Activated T-helper 1 cell treated with Interleukin-2 at 50 U/mL for 16 hours (primary cell): ENCODE measurements at regions not wholly inside any gene's neighbourhood (a gene's known extent, or its start where the extent isn't known, plus 50 kb on each side); places are given as distances from the start of the nearest gene placed in this dataset.

Experiments
- DNase-seq: peaks from one replicate; pipeline ENCODE4 v3.0.0-alpha.2; 2020; ENCODE audit warnings: low read depth

- no peak for DNase-seq
These were observed 87.1 kb upstream of the ACTRT2 start for GRCh38 chr1:2934156-2934540.

DNA sequence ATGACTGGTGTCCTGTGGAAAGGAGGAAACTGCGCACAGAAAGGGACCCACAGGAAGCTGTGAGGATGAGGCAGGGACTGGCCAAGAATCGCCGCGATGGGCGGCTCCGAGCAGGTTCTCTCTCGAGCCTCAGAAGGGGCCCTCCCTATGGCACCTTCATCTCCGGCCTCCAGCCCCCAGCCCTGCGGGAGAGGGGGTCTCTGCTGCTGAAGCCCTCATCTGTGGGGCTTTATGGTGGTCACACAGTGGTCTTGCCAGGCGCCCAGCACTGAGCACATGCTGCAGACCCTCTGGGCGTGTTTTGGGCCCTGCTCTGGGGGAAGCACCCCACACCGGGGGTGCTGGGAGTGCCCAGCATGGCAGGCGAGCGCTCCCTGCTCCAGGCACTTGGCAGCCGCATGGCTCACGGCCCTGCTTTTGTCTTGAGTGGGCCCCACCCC, 86.6 kb upstream of the ACTRT2 start:
- no peak for DNase-seq

GRCh38 chr1:2935184-2935583, 86.1 kb upstream of the ACTRT2 start:
- no peak for DNase-seq

GRCh38 chr1:2935751-2936390, 85.4 kb upstream of the ACTRT2 start:
- DNase-seq: no peak

- no peak for DNase-seq
These were observed 84.4 kb upstream of the ACTRT2 start for GRCh38 chr1:2936559-2937515.

GRCh38 chr1:2937805-2938204, 83.5 kb upstream of the ACTRT2 start:
- DNase-seq: no peak

DNA sequence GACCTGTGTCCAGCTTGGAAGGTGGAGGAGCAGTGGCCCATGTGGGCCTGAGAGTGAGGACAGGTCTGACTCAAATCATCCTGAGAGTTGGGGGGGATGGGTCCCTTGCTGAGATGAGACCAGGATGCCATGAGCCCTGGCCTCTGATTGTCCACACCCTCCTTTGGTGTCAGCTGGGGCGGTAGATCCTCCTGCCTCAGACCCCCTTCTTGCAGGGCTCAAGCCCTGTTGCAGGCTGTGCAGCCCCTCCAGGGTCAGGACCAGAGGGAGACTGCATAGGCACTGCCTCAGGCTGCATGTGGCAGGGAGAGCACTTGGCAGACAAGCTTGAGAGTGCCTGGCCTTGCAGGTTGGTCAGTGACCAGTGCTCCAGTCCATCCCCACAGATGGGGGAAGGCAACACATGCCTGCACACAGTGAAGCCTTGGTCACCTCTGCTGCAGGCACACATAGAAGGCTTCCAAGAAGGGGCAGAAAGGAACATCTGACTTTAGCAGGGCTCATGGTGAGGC, 82.2 kb upstream of the ACTRT2 start:
- no peak for DNase-seq

DNA sequence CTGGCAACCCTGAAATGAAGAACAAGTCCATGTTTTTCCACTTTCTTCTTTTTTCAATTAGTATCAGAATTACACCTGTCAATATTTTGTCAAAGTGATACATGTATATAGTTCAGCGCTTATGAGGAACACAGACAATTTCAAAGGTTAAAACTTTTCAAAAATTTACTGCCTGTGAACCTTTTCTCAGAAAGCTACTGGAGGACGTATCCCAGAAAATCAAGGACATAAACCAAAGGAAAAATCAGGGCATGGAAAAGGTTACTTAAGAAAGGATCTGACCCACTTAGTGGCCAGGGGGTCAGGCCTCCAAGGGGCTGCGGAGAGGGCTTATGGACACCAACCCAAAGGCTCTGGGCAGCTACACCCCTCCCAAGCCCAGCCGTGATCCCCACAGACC, 81.1 kb upstream of the ACTRT2 start:
- no peak for DNase-seq

DNA sequence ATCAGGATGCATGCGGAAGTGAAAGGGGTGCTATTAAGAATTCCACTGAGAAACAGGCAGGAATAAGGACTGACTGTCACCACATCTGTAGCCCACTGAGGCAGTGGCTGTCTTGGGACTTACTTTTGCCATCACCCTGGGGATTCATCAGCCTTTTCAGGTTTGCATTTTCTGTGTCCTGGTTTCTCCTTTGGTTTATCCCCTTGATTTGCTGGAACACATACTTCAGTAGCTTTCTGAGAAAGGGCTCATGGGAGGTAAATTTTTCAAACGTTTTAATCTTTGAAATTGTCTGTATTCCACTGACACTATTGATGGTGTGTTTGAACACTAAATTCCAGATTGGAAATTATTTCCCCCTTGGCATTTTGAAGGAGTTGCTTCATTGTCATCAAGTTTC, 80.2 kb upstream of the ACTRT2 start:
- no peak for DNase-seq

DNA sequence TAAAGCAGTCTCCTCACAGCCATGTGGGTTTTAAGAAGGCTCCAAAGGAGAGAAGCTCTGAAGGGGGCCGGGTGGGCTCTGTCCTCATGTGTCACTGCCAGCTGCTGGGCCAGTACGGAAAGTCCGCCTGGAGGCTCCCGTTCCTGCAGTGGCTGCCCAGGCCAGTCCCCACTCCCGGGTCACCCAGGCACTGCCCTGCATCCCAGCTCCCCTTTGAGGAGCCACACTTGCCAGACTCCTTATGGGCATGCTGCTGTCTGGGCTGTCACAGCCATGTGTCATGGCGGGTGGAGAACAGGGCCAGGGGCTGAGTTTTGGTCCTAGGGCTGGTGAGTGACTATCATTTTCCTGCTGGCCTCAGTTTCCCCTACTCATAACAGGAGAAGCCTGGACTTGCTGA, 79.4 kb upstream of the ACTRT2 start:
- DNase-seq: no peak

DNA sequence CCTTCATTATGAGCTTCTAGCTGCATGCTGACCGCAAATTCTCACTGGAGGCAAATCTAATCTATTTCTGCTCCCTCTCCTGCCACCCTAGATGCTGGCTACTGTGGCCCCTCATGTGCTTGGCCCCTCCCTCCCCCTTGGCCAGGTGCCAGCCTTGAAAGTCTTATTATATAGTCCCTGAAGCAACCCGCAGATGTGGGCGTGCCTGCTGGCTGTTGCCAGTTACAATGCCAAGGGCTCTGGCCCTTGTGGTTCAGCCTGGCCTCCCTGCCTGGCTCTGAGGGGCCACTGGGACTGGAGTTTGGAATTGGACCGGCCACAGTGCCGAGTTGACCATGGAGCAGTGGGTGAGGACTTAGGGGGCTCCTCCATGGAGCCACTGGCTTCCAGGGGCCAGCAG, 78.9 kb upstream of the ACTRT2 start:
- DNase-seq: no peak

DNA sequence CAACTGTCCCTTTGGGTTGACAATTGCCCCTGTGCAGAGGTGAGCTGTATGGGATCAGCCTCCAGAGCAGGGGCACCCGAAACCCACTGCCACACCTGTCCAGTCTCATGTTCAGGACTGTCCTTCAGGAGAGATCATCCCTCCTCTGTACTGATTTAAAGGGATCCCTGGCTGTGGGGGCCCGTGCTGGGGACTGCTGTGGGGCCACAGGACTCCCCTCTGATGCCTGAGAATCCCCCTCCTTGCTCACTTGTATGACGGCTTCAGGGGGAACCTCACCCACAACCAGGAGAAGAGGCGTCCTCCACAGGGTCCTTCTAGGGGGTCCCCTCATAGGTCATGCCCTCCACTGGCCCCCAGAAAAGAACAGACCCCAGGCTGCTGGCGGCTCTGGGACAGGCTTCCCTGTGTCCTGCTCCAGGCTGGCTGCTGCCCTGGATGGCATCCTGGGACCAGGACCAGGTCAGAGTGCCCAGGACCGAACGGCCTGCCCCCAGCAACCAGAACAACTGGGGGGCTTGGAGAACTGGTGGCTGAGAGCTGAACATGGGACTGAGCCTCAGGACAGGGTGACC, 77.5 kb upstream of the ACTRT2 start:
- DNase-seq: no peak

DNA sequence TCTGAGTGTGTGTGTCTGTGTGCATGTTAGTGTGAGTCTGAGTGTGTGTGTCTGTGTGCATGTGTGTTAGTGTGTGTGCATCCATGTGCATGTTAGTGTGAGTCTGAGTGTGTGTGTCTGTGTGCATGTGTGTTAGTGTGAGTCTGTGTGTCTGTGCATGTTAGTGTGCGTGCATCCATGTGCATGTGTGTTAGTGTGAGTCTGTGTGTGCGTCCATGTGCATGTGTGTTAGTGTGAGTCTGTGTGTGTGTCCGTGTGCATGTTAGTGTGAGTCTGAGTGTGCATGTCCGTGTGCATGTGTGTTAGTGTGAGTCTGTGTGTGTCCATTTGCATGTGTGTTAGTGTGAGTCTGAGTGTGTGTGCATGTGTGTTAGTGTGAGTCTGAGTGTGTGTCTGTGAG, 76.6 kb upstream of the ACTRT2 start:
- DNase-seq: no peak

DNA sequence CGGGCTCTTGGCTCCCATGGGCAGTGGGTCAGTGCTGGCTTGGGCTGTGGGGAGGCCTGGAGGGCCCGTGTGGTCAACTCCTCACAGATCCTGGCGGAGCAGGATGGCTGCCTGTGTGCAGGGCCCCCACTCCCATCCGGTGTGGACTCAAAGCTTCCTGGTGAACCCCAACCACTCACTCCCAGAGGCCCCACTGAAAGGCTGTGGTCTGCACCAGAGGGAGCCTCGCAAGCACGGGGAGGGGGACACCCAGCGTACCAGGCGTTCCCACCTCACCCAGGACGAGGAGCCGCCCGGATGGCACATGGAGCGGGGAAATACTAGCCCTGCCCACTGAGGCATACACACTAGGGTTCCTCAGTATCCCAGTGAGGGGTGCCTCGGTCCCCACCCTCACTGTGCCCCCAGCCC, 75.4 kb upstream of the ACTRT2 start:
- DNase-seq: no peak

DNA sequence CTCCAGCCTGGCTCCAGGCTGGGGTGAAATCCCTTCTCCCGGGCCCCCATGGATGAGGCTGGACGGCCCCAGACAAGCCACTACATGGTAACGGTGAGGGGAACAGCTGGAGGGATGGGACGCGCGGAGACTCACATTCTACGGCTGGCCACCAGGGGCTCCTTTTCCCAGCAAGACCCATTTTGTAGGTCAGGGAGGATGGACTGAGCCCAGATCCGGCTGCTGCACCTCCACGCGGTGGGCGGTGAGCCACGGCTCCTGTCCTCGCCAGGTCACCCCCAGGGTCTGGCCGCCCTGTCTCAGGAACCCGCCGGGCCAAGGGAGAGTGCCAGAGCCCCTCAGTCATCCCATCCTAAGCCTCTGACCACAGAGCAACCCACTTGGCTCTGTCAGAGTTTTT, 75.0 kb upstream of the ACTRT2 start:
- no peak for DNase-seq

DNA sequence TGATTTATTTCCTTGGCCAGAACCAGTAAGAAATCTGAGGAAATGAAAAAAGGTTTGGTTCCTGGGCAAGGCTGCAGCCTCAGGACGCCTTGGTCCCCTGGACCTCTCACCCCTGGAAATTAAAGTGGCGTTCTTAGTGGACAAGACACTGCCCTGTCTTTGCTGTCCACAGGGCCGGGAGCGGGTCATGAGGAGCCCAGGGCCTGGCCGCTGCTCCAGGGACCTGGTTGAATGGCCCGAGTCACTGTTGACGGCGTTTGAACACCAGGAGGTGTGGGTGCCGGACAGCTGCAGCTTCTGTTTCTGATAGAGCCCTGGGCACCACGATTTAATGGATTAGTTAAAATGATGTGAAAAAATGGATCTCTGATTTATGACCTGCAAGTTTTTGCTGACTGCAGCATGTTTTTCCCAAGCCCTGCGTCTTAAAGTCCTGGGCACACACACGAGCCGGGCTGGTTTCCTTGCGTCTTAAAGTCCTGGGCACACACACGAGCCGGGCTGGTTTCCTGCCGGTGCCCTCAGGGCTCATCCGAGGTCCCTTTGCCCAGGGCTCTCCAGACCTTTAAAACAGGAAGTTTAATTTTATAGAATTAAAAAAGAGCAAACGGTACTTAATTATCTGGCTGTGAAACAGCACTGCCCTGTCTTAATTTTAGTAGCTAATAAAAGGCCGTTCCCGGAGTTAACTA, 74.1 kb upstream of the ACTRT2 start:
- DNase-seq: no peak

DNA sequence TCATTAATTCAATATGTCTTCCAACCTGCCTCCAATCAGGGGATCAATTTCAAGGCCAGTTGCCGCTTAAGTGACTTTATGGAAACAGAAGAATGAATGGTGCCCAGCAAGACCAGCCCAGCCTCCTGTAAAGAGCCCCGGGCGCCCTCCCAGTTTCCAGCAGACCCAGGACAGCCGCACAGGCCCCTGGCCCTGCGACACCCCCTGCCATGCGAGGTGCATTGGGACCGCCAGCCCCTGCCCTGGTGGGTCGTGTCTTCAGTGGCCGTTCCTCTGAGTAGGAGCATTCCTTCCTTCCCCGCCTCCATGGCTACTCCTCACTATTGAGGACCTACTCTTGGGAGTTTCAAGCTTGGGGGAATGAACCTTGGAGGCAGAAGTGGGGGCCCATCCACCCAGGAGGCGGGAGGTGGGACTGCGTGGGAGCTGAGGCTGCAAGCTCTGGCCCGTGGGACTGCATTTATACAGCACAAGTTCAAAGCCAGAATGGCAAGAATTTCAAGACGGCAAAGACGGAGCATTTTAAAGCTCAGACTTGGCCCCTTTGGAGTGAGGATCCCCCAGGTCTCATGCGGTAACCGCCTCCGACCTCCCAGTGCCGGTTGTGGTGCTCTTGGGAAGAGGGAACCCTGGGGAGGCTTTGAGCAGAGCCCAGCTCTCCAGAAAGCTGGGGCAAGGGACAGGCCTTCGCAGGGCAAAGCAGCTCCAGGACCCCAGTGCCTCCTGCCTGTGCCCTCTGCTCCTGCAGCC, 73.1 kb upstream of the ACTRT2 start:
- DNase-seq: no peak

GRCh38 chr1:2948751-2949680, 72.3 kb upstream of the ACTRT2 start:
- no peak for DNase-seq

DNA sequence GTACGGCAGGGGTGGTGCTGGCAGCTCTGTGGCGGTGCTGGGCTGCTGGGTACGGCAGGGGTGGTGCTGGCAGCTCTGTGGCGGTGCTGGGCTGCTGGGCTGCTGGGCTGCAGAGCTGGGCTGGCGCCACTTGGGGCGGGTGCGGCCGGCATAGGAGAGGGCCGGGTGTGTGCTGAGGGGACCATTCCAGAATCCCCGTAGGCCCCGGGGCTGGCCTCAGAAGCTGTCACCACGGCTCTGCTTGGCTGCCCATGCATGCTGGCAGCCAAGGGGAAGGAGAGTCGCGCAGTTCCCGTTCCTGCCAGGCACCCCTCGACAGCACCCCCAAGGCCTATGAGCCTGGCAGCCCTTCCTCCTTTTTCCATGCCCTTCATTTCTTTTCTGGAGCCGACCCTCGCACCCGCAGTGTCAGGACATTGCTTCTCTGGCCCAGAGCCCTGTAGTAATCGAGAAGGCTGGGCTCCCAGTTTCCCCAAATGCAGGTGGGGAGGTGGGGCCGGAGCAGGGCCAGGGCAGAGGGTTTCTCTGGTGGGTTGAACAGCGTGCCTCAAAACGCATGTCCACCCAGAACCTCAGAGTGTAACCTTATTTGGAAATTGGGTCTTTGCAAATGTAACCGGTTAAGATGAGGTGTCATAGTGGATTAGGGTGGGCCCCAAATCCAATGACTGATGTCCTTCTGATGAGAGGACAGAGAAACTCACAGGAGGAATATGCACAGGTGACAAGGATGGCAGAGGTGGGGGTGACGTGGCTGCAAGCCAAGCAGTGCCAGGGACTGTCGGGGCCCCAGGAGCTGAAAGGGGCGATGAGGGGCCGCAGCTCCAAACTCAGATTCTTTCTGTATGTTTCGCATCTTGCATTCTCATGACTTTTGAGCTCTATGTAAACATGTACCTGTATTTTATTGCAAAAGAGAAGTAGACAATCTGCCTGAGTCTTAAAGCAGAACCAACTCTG, 71.0 kb upstream of the ACTRT2 start:
- no peak for DNase-seq
